ENCODE measurements at regions not wholly inside any gene's neighbourhood (a gene's known extent, or its start where the extent isn't known, plus 50 kb on each side); places are given as distances from the start of the nearest gene placed in this dataset.

- H3K4me3 ChIP-seq (ENCODE audit: low read length in 2 of 2) = no peak overlapping the region
- 88% methylated on average over 3 of the region's 3 CpGs for WGBS
- H3K36me3 ChIP-seq (ENCODE audit: control insufficient read depth in 2 of 2, insufficient read depth in 2 of 2, low read length in 1 of 2) = no peaks in the 10 kb centered on the region
- H3K27ac ChIP-seq (ENCODE audit: low read depth in 1 of 2, low read length in 1 of 2) = no peak overlapping the region
- no peaks in the 10 kb centered on the region for H3K27me3 ChIP-seq (ENCODE audit: control insufficient read depth in 2 of 2, insufficient read depth in 1 of 2, low read length in 1 of 2)
- no peak for DNase-seq (ENCODE audit: low read depth in 6 of 9, low spot score in 9 of 9)
- H3K4me1 ChIP-seq (ENCODE audit: control insufficient read depth in 2 of 2, insufficient read depth in 2 of 2, low read length in 2 of 2) = no peaks in the 10 kb centered on the region
- no peaks in the 10 kb centered on the region for H3K9me3 ChIP-seq (ENCODE audit: control insufficient read depth in 2 of 2, insufficient read depth in 1 of 2, low read length in 1 of 2)
Measured at GRCh38 chr11:57095896-57096295, 85.9 kb upstream of the LRRC55 start.

DNA sequence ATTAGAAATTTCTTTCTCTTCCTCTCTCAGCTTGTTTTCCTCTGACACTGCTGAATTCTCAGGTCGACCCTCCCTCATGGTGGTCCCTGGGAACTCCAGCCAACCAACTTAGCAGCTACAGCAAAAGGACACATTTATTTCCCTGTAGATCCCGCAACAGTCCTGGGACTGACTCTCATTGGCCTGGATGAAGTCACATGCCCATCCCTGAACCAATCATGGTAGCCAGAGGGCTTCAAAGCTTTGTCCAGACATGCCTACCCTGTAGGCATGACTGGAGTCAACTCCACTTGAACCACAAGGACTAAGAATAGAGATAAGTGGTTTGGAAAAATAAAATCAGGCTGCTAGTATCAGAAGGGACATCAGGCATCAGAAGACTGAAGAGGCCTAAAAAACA lies 84.6 kb upstream of the LRRC55 start:
- WGBS = 92% methylated on average over 2 of the region's 2 CpGs
- H3K9me3 ChIP-seq (ENCODE audit: control insufficient read depth in 2 of 2, insufficient read depth in 1 of 2, low read length in 1 of 2) = no peaks in the 10 kb centered on the region
- no peak overlapping the region for H3K4me3 ChIP-seq (ENCODE audit: low read length in 2 of 2)
- H3K36me3 ChIP-seq (ENCODE audit: control insufficient read depth in 2 of 2, insufficient read depth in 2 of 2, low read length in 1 of 2) = no peaks in the 10 kb centered on the region
- no peak overlapping the region for H3K27ac ChIP-seq (ENCODE audit: low read depth in 1 of 2, low read length in 1 of 2)
- H3K4me1 ChIP-seq (ENCODE audit: control insufficient read depth in 2 of 2, insufficient read depth in 2 of 2, low read length in 2 of 2) = no peaks in the 10 kb centered on the region
- no peak for DNase-seq (ENCODE audit: low read depth in 6 of 9, low spot score in 9 of 9)
- H3K27me3 ChIP-seq (ENCODE audit: control insufficient read depth in 2 of 2, insufficient read depth in 1 of 2, low read length in 1 of 2) = no peaks in the 10 kb centered on the region

- H3K4me1 ChIP-seq (ENCODE audit: control insufficient read depth in 2 of 2, insufficient read depth in 2 of 2, low read length in 2 of 2) = no peaks in the 10 kb centered on the region
- no peak for DNase-seq (ENCODE audit: low read depth in 6 of 9, low spot score in 9 of 9)
- no peaks in the 10 kb centered on the region for H3K9me3 ChIP-seq (ENCODE audit: control insufficient read depth in 2 of 2, insufficient read depth in 1 of 2, low read length in 1 of 2)
- no peak overlapping the region for H3K27ac ChIP-seq (ENCODE audit: low read depth in 1 of 2, low read length in 1 of 2)
- no peaks in the 10 kb centered on the region for H3K27me3 ChIP-seq (ENCODE audit: control insufficient read depth in 2 of 2, insufficient read depth in 1 of 2, low read length in 1 of 2)
- WGBS = 78% methylated on average over 2 of the region's 2 CpGs
- no peaks in the 10 kb centered on the region for H3K36me3 ChIP-seq (ENCODE audit: control insufficient read depth in 2 of 2, insufficient read depth in 2 of 2, low read length in 1 of 2)
- H3K4me3 ChIP-seq (ENCODE audit: low read length in 2 of 2) = no peak overlapping the region
Measured at GRCh38 chr11:57098191-57098590, 83.6 kb upstream of the LRRC55 start.

DNA sequence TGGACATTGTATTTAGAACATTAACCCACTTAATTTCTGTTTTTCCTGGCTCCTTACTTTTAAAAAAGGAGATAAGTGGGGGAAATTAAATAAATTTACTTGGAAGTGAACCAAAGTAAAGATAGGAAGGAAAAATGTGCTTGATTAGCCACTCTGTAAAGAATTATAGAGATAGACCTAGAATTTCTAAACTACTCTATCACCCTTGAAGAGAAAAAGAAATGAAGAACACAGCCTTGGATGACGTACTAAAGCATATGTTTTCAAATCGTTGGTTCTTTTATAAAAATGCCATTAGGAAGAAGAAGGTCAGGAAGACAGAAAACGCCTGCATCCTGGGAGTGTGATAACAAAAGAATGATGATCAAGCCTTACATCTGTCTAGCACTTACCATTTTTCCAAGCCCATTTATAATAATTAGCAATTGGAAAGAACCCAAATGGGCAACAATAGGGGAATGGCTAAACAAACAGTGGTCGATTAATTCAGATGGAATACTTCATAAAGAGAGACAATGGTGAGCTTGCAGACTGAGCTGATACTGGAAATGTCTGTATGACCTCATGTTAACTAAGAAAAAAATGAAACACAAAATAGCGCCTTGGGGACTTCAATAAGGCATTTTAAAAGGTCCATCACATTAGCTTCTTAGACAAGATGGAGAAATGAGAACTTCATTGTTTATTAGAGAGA lies 81.0 kb upstream of the LRRC55 start:
- Histone ChIP-seq H3K9me3 (ENCODE audit: control insufficient read depth in 2 of 2, insufficient read depth in 1 of 2, low read length in 1 of 2) (no peaks in the 10 kb centered on the region), H3K27ac (ENCODE audit: low read depth in 1 of 2, low read length in 1 of 2) (no peak overlapping the region), H3K36me3 (ENCODE audit: control insufficient read depth in 2 of 2, insufficient read depth in 2 of 2, low read length in 1 of 2) (no peaks in the 10 kb centered on the region), H3K27me3 (ENCODE audit: control insufficient read depth in 2 of 2, insufficient read depth in 1 of 2, low read length in 1 of 2) (no peaks in the 10 kb centered on the region), H3K4me1 (ENCODE audit: control insufficient read depth in 2 of 2, insufficient read depth in 2 of 2, low read length in 2 of 2) (no peaks in the 10 kb centered on the region), H3K4me3 (ENCODE audit: low read length in 2 of 2) (no peak overlapping the region)
- 55% methylated on average over 5 of the region's 5 CpGs for WGBS
- no peak for DNase-seq (ENCODE audit: low read depth in 6 of 9, low spot score in 9 of 9)

- Histone ChIP-seq H3K9me3 (ENCODE audit: control insufficient read depth in 2 of 2, insufficient read depth in 1 of 2, low read length in 1 of 2) (no peaks in the 10 kb centered on the region), H3K4me1 (ENCODE audit: control insufficient read depth in 2 of 2, insufficient read depth in 2 of 2, low read length in 2 of 2) (no peaks in the 10 kb centered on the region), H3K36me3 (ENCODE audit: control insufficient read depth in 2 of 2, insufficient read depth in 2 of 2, low read length in 1 of 2) (no peaks in the 10 kb centered on the region), H3K27ac (ENCODE audit: low read depth in 1 of 2, low read length in 1 of 2) (no peak overlapping the region), H3K4me3 (ENCODE audit: low read length in 2 of 2) (no peak overlapping the region), H3K27me3 (ENCODE audit: control insufficient read depth in 2 of 2, insufficient read depth in 1 of 2, low read length in 1 of 2) (no peaks in the 10 kb centered on the region)
- 90% methylated on average over 6 of the region's 6 CpGs for WGBS
- no peak for DNase-seq (ENCODE audit: low read depth in 6 of 9, low spot score in 9 of 9)
Measured at GRCh38 chr11:57103899-57104605, 77.7 kb upstream of the LRRC55 start.

GRCh38 chr11:57109331-57109730 lies 72.4 kb upstream of the LRRC55 start:
- Histone ChIP-seq H3K36me3 (ENCODE audit: control insufficient read depth in 2 of 2, insufficient read depth in 2 of 2, low read length in 1 of 2) (no peaks in the 10 kb centered on the region), H3K27me3 (ENCODE audit: control insufficient read depth in 2 of 2, insufficient read depth in 1 of 2, low read length in 1 of 2) (no peaks in the 10 kb centered on the region), H3K4me1 (ENCODE audit: control insufficient read depth in 2 of 2, insufficient read depth in 2 of 2, low read length in 2 of 2) (no peaks in the 10 kb centered on the region), H3K4me3 (ENCODE audit: low read length in 2 of 2) (no peak overlapping the region), H3K27ac (ENCODE audit: low read depth in 1 of 2, low read length in 1 of 2) (no peak overlapping the region), H3K9me3 (ENCODE audit: control insufficient read depth in 2 of 2, insufficient read depth in 1 of 2, low read length in 1 of 2) (no peaks in the 10 kb centered on the region)
- DNase-seq (ENCODE audit: low read depth in 6 of 9, low spot score in 9 of 9) = no peak
- 98% methylated on average over 3 of the region's 3 CpGs for WGBS

- no peaks in the 10 kb centered on the region for H3K4me1 ChIP-seq (ENCODE audit: control insufficient read depth in 2 of 2, insufficient read depth in 2 of 2, low read length in 2 of 2)
- WGBS = 91% methylated on average over 2 of the region's 2 CpGs
- no peaks in the 10 kb centered on the region for H3K9me3 ChIP-seq (ENCODE audit: control insufficient read depth in 2 of 2, insufficient read depth in 1 of 2, low read length in 1 of 2)
- H3K27me3 ChIP-seq (ENCODE audit: control insufficient read depth in 2 of 2, insufficient read depth in 1 of 2, low read length in 1 of 2) = no peaks in the 10 kb centered on the region
- DNase-seq (ENCODE audit: low read depth in 6 of 9, low spot score in 9 of 9) = no peak
- H3K27ac ChIP-seq (ENCODE audit: low read depth in 1 of 2, low read length in 1 of 2) = no peak overlapping the region
- no peak overlapping the region for H3K4me3 ChIP-seq (ENCODE audit: low read length in 2 of 2)
- H3K36me3 ChIP-seq (ENCODE audit: control insufficient read depth in 2 of 2, insufficient read depth in 2 of 2, low read length in 1 of 2) = no peaks in the 10 kb centered on the region
Measured at GRCh38 chr11:57111619-57112018, 70.1 kb upstream of the LRRC55 start.

DNA sequence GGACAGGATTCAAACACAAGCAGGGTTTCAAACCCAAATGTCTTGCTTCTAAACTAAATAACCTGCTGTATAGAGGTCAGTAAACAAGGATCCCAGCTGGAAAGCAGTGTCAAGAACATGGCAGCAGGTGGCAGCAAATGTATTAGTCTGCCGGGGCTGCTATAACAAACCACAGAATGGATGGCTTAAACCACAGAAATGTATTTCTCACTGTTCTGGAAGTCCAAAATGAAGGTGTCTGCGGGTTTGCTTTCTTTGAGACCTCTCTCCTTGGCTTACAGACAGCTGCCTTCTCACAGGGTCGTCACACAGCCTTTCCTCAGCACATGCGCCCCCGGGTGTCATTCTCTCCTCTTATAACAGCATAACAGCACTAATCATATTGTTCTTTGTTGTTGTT lies 65.1 kb upstream of the LRRC55 start:
- no peaks in the 10 kb centered on the region for H3K27me3 ChIP-seq (ENCODE audit: control insufficient read depth in 2 of 2, insufficient read depth in 1 of 2, low read length in 1 of 2)
- DNase-seq (ENCODE audit: low read depth in 6 of 9, low spot score in 9 of 9) = peak in 2 of 9 donors; percentile 2 to 7
- 67% methylated on average over 5 of the region's 5 CpGs for WGBS

DNA sequence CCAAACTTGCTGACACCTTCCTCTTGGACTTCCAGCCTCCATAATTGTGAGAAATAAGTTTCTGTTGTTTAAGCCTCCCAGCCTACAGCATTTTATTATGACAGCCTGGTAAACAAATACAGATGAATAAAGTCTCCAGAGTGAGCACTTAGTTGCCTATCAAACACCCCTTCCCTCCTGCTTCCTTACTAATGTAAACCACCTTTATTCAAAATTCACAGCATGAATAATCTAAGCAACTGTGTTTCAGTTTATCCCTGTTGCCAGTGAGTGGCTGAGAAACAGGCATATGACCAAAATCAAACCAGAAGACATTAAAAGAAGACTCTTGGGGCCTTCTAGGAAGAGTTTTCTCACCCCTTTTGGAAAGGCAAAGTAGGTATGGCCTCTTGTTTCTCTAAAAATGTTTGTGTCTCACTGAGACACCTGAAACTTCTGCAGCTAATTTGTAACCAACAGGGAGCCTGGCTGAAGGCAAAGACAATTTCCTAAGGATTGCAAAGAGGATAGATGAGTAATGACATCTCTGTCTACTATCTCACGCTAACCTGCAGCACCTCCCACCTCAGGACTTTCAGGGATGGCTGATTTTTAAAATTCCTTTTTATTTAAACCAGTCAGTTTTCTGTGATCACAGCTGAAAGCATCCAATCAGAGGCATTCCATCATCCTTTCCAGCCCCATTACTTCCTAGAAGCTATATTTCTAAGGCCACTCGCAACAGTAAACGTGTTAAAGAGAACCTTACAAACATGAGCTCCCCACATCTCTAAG lies 61.4 kb upstream of the LRRC55 start:
- no peaks in the 10 kb centered on the region for H3K4me1 ChIP-seq (ENCODE audit: control insufficient read depth in 2 of 2, insufficient read depth in 2 of 2, low read length in 2 of 2)
- H3K4me3 ChIP-seq (ENCODE audit: low read length in 2 of 2) = no peak overlapping the region
- no peak overlapping the region for H3K27ac ChIP-seq (ENCODE audit: low read depth in 1 of 2, low read length in 1 of 2)
- no peaks in the 10 kb centered on the region for H3K9me3 ChIP-seq (ENCODE audit: control insufficient read depth in 2 of 2, insufficient read depth in 1 of 2, low read length in 1 of 2)
- no peak for DNase-seq (ENCODE audit: low read depth in 6 of 9, low spot score in 9 of 9)
- H3K36me3 ChIP-seq (ENCODE audit: control insufficient read depth in 2 of 2, insufficient read depth in 2 of 2, low read length in 1 of 2) = no peaks in the 10 kb centered on the region
- H3K27me3 ChIP-seq (ENCODE audit: control insufficient read depth in 2 of 2, insufficient read depth in 1 of 2, low read length in 1 of 2) = peaks cover 0 to 2% of the 10 kb centered on the region in 2 donors
- 94% methylated on average over 3 of the region's 3 CpGs for WGBS

More for the DNA sequence above, 65.1 kb upstream of the LRRC55 start:
- Histone ChIP-seq H3K36me3 (ENCODE audit: control insufficient read depth in 2 of 2, insufficient read depth in 2 of 2, low read length in 1 of 2) (no peaks in the 10 kb centered on the region), H3K4me3 (ENCODE audit: low read length in 2 of 2) (no peak overlapping the region), H3K9me3 (ENCODE audit: control insufficient read depth in 2 of 2, insufficient read depth in 1 of 2, low read length in 1 of 2) (no peaks in the 10 kb centered on the region), H3K4me1 (ENCODE audit: control insufficient read depth in 2 of 2, insufficient read depth in 2 of 2, low read length in 2 of 2) (no peaks in the 10 kb centered on the region), H3K27ac (ENCODE audit: low read depth in 1 of 2, low read length in 1 of 2) (no peak overlapping the region)

Data from thymus (tissue), 11 donors.